ENCODE measurements at regions not wholly inside any gene's neighbourhood (a gene's known extent, or its start where the extent isn't known, plus 50 kb on each side); places are given as distances from the start of the nearest gene placed in this dataset.

DNA sequence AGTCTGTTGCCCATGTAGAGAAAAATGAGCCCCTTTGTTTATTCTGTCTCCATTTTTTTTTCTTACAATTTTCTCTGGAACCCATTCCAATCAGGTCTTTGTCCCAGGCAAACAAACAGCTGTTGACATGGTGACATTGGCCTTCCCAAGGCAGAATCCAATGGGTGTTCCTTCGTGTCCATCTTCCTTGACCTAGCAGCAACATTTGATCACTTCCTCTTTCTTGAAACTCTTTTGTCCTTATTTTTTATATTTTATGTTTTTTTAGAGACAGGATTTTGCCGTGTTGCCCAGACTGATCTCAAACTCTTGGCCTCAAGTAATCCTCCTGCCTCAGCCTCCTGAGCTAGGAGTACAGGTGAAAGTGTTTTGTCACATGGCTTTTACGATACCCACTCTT is 65.4 kb upstream of the CACNA1E start:
- no peak for DNase-seq (ENCODE audit: low spot score)
- H3K4me3 ChIP-seq (ENCODE audit: low read depth, low read length, poor library complexity, severe bottlenecking), result no peak overlapping the region
- H3K79me2 ChIP-seq (ENCODE audit: insufficient read depth, low read depth, low read length), result no peaks in the 10 kb centered on the region
- H3K9me3 ChIP-seq (ENCODE audit: low read length), result no peaks in the 10 kb centered on the region
- intact Hi-C loops (cut with micrococcal nuclease; ENCODE audit: unreplicated experiment), result no loop called here
- ChIA-PET POLR2A (no interaction called here), CTCF (ENCODE audit: unreplicated experiment) (no interaction called here)
- no peaks in the 10 kb centered on the region for H4K20me1 ChIP-seq (ENCODE audit: insufficient read depth, low read length)
- H3K36me3 ChIP-seq (ENCODE audit: insufficient read depth, low read length), result no peaks in the 10 kb centered on the region
- H2AFZ ChIP-seq (ENCODE audit: low read length), result no peak overlapping the region
- no peak overlapping the region for H3K27ac ChIP-seq (ENCODE audit: low read depth, low read length, poor library complexity, severe bottlenecking)
- H3K4me1 ChIP-seq (ENCODE audit: insufficient read depth, low read length, poor library complexity, severe bottlenecking), result no peaks in the 10 kb centered on the region
- no TSS peak for BruUV-seq (replicated peaks)
- TF ChIP-seq, protein P1, sequence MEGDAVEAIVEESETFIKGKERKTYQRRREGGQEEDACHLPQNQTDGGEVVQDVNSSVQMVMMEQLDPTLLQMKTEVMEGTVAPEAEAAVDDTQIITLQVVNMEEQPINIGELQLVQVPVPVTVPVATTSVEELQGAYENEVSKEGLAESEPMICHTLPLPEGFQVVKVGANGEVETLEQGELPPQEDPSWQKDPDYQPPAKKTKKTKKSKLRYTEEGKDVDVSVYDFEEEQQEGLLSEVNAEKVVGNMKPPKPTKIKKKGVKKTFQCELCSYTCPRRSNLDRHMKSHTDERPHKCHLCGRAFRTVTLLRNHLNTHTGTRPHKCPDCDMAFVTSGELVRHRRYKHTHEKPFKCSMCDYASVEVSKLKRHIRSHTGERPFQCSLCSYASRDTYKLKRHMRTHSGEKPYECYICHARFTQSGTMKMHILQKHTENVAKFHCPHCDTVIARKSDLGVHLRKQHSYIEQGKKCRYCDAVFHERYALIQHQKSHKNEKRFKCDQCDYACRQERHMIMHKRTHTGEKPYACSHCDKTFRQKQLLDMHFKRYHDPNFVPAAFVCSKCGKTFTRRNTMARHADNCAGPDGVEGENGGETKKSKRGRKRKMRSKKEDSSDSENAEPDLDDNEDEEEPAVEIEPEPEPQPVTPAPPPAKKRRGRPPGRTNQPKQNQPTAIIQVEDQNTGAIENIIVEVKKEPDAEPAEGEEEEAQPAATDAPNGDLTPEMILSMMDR (conservative IDR thresholded peaks at IDR 0.05; ENCODE audit: low read length), result no peak
- no peak for TF ChIP-seq EZH2phosphoT487 (IDR thresholded peaks at IDR 0.05; ENCODE audit: borderline replicate concordance, low read depth, low read length)
- no peak overlapping the region for H3K4me2 ChIP-seq (ENCODE audit: low read length)
- no peaks in the 10 kb centered on the region for H3K9me2 ChIP-seq (ENCODE audit: insufficient read depth, low read length)

DNA sequence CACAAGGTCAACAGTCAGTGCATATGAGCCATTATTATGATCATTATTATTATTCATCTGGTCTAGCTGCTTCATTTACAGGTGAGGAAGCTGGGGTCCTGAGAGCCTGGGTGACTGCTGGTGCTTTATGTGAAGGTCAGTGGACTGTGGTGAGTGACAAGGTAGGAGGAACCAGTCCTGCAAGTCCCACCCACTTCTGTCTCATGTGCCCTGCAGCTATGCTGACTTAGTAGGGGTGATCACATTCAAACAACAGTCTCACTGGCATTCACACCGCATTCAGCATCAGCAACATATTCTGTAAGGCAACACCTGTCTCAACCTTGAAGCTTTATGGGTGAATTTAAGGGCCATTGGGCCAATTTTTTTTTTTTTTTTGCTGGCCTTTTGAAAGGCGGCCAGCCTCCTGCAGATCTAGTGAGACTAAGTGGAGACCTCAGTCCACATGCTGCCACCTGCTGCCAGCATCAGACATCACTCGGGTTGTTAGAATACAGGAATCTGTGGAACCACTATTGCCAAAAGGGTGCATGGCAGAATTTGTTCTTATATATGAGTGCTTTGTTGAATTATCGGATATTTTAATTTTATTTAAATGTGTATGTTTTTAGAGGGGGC is 59.9 kb upstream of the CACNA1E start:
- no peaks in the 10 kb centered on the region for H3K9me3 ChIP-seq (ENCODE audit: low read length)
- CTCF ChIA-PET (ENCODE audit: unreplicated experiment), result interaction anchor here (0.9 kb wide), 1 partner anchor 24 kb away, joined by 3 read pairs; no protein-coding TSS in a partner anchor
- POLR2A ChIA-PET, result no interaction called here
- H3K27ac ChIP-seq (ENCODE audit: low read depth, low read length, poor library complexity, severe bottlenecking), result no peak overlapping the region
- no peak overlapping the region for H2AFZ ChIP-seq (ENCODE audit: low read length)
- H4K20me1 ChIP-seq (ENCODE audit: insufficient read depth, low read length), result no peaks in the 10 kb centered on the region
- no peaks in the 10 kb centered on the region for H3K36me3 ChIP-seq (ENCODE audit: insufficient read depth, low read length)
- H3K79me2 ChIP-seq (ENCODE audit: insufficient read depth, low read depth, low read length), result no peaks in the 10 kb centered on the region
- no peaks in the 10 kb centered on the region for H3K4me1 ChIP-seq (ENCODE audit: insufficient read depth, low read length, poor library complexity, severe bottlenecking)
- no peaks in the 10 kb centered on the region for H3K9me2 ChIP-seq (ENCODE audit: insufficient read depth, low read length)
- no TSS peak for BruUV-seq (replicated peaks)
- no peak overlapping the region for H3K4me3 ChIP-seq (ENCODE audit: low read depth, low read length, poor library complexity, severe bottlenecking)
- no peak for TF ChIP-seq EZH2phosphoT487 (IDR thresholded peaks at IDR 0.05; ENCODE audit: borderline replicate concordance, low read depth, low read length)
- TF ChIP-seq, protein P1 (conservative IDR thresholded peaks at IDR 0.05; ENCODE audit: low read length), result peak; percentile 70
- peak; percentile 14 for DNase-seq (ENCODE audit: low spot score)
- H3K4me2 ChIP-seq (ENCODE audit: low read length), result no peak overlapping the region
- intact Hi-C loops (cut with micrococcal nuclease; ENCODE audit: unreplicated experiment), result loop anchor here (1.0 to 5.0 kb wide), 2 partner anchors 233 to 541 kb away; no protein-coding TSS in a partner anchor

DNA sequence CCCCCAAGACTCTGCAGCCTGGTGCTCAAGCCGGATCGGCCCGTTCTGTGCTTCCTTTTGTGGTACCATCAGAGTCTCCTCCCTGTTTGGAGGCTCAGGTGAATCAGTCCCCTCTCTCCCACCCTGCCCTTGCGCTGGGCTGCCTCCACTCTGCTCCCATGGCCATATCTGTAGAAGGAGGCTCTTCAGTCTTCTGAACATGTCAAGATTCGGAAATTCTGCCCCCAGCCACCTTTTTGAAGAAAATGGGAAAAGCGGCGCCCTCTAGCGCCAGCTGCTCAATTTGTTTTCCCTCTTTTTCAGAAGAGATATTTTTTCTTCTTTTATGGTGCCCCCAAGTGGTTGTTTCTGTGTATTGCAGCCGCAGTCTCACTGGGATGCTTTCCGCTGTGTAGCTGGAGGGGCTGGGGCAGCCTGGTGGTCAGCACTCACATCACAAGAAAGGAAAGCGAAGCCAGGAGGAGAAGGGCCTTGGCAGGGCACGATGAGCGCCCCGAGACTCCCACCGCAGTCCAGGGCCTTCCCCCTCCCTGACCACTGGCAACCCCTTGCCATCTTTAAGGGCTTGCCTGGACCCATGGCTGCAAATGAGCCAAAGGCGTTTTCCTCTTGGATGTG is 58.4 kb upstream of the CACNA1E start:
- no peaks in the 10 kb centered on the region for H3K4me1 ChIP-seq (ENCODE audit: insufficient read depth, low read length, poor library complexity, severe bottlenecking)
- intact Hi-C loops (cut with micrococcal nuclease; ENCODE audit: unreplicated experiment), result loop anchor here (5.0 kb wide), 1 partner anchor 543 kb away; no protein-coding TSS in a partner anchor
- no peak overlapping the region for H2AFZ ChIP-seq (ENCODE audit: low read length)

More for the DNA sequence above, 58.4 kb upstream of the CACNA1E start:
- no peak overlapping the region for H3K4me2 ChIP-seq (ENCODE audit: low read length)
- ChIA-PET CTCF (ENCODE audit: unreplicated experiment) (interaction anchor here (1.0 kb wide), 1 partner anchor 512 kb away, joined by 3 read pairs; no protein-coding TSS in a partner anchor), POLR2A (no interaction called here)
- no peak overlapping the region for H3K27ac ChIP-seq (ENCODE audit: low read depth, low read length, poor library complexity, severe bottlenecking)
- H3K9me2 ChIP-seq (ENCODE audit: insufficient read depth, low read length), result no peaks in the 10 kb centered on the region
- H3K79me2 ChIP-seq (ENCODE audit: insufficient read depth, low read depth, low read length), result no peaks in the 10 kb centered on the region
- H3K36me3 ChIP-seq (ENCODE audit: insufficient read depth, low read length), result no peaks in the 10 kb centered on the region
- no peaks in the 10 kb centered on the region for H4K20me1 ChIP-seq (ENCODE audit: insufficient read depth, low read length)
- H3K9me3 ChIP-seq (ENCODE audit: low read length), result no peaks in the 10 kb centered on the region
- no peak for TF ChIP-seq EZH2phosphoT487 (IDR thresholded peaks at IDR 0.05; ENCODE audit: borderline replicate concordance, low read depth, low read length)
- TF ChIP-seq, protein P1 (conservative IDR thresholded peaks at IDR 0.05; ENCODE audit: low read length), result peak; percentile 100
- no TSS peak for BruUV-seq (replicated peaks)
- DNase-seq (ENCODE audit: low spot score), result peak; percentile 76
- H3K4me3 ChIP-seq (ENCODE audit: low read depth, low read length, poor library complexity, severe bottlenecking), result no peak overlapping the region
